ENCODE measurements at regions not wholly inside any gene's neighbourhood (a gene's known extent, or its start where the extent isn't known, plus 50 kb on each side); places are given as distances from the start of the nearest gene placed in this dataset.

- H3K27ac ChIP-seq: no peak overlapping the region
- no peak for TF ChIP-seq CTCF (conservative IDR thresholded peaks at IDR 0.05)
Measured at GRCh38 chr3:187802928-187803259, 57.6 kb upstream of the BCL6 start.

- TF ChIP-seq CTCF (conservative IDR thresholded peaks at IDR 0.05): no peak
- H3K27ac ChIP-seq: no peak overlapping the region
Measured at GRCh38 chr3:187804120-187804744, 59.0 kb upstream of the BCL6 start.

GRCh38 chr3:187804745-187805121, 59.5 kb upstream of the BCL6 start:
- no peak overlapping the region for H3K27ac ChIP-seq
- TF ChIP-seq CTCF (conservative IDR thresholded peaks at IDR 0.05): no peak

GRCh38 chr3:187805774-187806173, 60.5 kb upstream of the BCL6 start:
- TF ChIP-seq CTCF (conservative IDR thresholded peaks at IDR 0.05): no peak
- H3K27ac ChIP-seq: no peak overlapping the region

DNA sequence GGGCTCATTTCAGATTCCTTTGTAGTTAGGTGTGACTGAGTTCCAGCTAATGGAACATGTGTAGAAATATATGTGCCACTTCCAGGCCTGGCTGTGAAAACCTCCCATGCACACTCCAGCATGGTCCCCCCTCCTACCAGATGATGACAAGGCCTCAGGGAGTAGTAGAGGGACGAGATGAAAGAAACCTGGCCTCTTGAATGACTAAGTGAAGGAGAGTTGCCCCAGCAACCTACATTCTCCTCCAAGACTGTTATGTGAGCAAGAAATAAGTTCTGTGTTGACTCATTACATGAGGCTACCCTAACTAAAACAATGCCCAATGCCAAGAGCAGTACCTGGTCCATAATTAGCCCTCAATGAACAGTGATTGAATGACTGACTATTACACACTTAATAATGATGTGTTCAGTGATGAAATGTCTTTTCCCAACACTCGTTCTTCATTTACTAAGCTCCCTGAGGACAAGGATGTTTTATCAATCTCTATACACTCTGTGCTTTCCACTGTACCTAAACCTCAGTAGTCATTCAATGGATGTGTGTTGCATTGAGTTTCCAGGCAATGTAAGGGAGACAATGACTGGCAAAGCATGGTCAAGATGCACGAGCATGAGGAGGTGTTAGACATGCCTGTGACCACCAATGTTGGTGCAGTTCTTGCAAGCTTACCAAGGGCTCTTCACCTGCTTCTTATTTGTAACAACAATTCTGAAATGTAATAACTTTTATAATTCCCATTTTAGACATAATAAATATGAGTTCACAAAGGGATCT, 62.0 kb upstream of the BCL6 start:
- H3K27ac ChIP-seq: no peak overlapping the region
- TF ChIP-seq CTCF (conservative IDR thresholded peaks at IDR 0.05): no peak

- no peak for TF ChIP-seq CTCF (conservative IDR thresholded peaks at IDR 0.05)
- H3K27ac ChIP-seq: peak overlapping the region; percentile 56
Measured at GRCh38 chr3:187808527-187808895, 63.2 kb upstream of the BCL6 start.

DNA sequence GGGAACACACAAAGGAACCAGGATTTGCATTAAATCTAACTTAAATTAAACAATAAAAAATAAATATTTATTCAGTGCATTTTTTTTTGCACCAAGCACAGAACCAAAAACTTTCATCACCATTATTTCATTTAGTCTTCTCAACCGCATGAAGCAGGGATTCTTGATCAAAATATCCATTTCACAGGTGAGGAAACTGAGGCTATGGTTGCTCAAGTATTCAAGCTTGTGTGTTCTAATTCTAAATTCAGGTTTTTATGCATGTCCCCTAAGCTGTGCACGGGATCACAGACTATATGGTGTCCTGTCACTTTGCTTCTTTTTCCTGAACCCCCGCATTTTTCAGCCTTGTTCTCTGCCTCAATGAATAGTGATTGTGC, 64.3 kb upstream of the BCL6 start:
- TF ChIP-seq CTCF (conservative IDR thresholded peaks at IDR 0.05): no peak
- peak overlapping the region; percentile 56 for H3K27ac ChIP-seq

Data from VCaP (cell line).